Heart left ventricle (tissue), 16 donors: ENCODE measurements at regions not wholly inside any gene's neighbourhood (a gene's known extent, or its start where the extent isn't known, plus 50 kb on each side); places are given as distances from the start of the nearest gene placed in this dataset.

Experiments used
- ATAC-seq, 4 donors: fragments of 200-7000 bp; cut with Tn5 transposase; one replicate each; pipeline ENCODE4 v1.9.1; 2020 to 2022; ENCODE audit warnings: moderate library complexity in 4 of 4, mild to moderate bottlenecking in 3 of 4, moderate number of reproducible peaks in 1 of 4
- DNase-seq, 5 donors: peaks; one replicate each; pipeline ENCODE4 v3.0.0-alpha.2; 2020
- H3K27ac ChIP-seq, 12 donors: fragments of 200-600 bp; sonication (generic) in 4 of 12; one replicate each; pipeline versions ENCODE4 v1.5.0 to v1.8.0; 2016 to 2022; ENCODE audit warnings: mild to moderate bottlenecking in 2 of 12
- H3K27me3 ChIP-seq, 9 donors: fragments of 200-600 bp; sonication (generic) in 2 of 9; one replicate each; pipeline versions ENCODE4 v1.5.1 to v1.8.0; 2016 to 2022; ENCODE audit warnings: mild to moderate bottlenecking in 3 of 9
- H3K36me3 ChIP-seq, 9 donors: fragments of 200-600 bp; sonication (generic) in 2 of 9; one replicate each; pipeline versions ENCODE4 v1.5.0 to v1.8.0; 2018 to 2022; ENCODE audit warnings: mild to moderate bottlenecking in 2 of 9
- H3K4me1 ChIP-seq, 12 donors: fragments of 200-600 bp; sonication (generic) in 4 of 12; one replicate each; pipeline versions ENCODE4 v1.5.0 to v1.8.0; 2016 to 2022; ENCODE audit warnings: mild to moderate bottlenecking in 3 of 12
- H3K4me3 ChIP-seq, 12 donors: fragments of 200-600 bp; sonication (generic) in 4 of 12; one replicate each; pipeline versions ENCODE4 v1.5.0 to v1.8.0; 2017 to 2022; ENCODE audit warnings: mild to moderate bottlenecking in 9 of 12, moderate library complexity in 4 of 12
- H3K9me3 ChIP-seq, 12 donors: fragments of 200-600 bp; sonication (generic) in 4 of 12; one replicate each; pipeline versions ENCODE4 v1.5.0 to v1.8.0; 2016 to 2022; ENCODE audit warnings: mild to moderate bottlenecking in 1 of 12
- CTCF ChIP-seq, 12 donors: fragments of 200-600 bp; sonication (generic) in 4 of 12; IDR thresholded peaks; one replicate each; pipeline versions ENCODE4 v1.5.0 to v1.8.0; 2018 to 2022; ENCODE audit warnings: antibody characterized with exemption in 12 of 12, mild to moderate bottlenecking in 5 of 12
- POLR2A ChIP-seq, 2 donors: fragments of 450-650 bp; IDR thresholded peaks; one replicate each; pipeline ENCODE4 v1.6.1; 2017; ENCODE audit warnings: antibody characterized with exemption in 2 of 2, mild to moderate bottlenecking in 2 of 2, moderate library complexity in 2 of 2
- WGBS, 4 donors: extraction: QIAGEN DNeasy Blood & Tissue Kit in 2 of 4; methylation state at CpG; one replicate each; pipeline versions ENCODE4 v1.1.5 to v1.1.7; 2013 to 2018; 5-methylcytosine and 5-hydroxymethylcytosine counted together
- intact Hi-C, 10 donors: fragments of 100-400 bp; cut with DNase I; formaldehyde crosslinking; loops; one replicate each; pipeline versions ENCODE4 v1.11.1 to v1.14.2; 2022
- donor health status: ischemic (EF 13 %, LVEDD 7.1; RV severe dilation, severe dysfunction).
- donor health status: healthy with polysubstance abuse.
- donor health status: DM: no; HTN: yes; CAD: no.
- donor health status: DM: no; HTN: no; CAD: no.
- donor health status: ischemic (EF 25% LVEDD 6.9; RV normal size, moderate dysfunction).
- donor health status: ischemic (EF 25% LVEDD 5.7; RV mildly dilated, moderate dysfunction).
- donor health status: healthy.
- donor health status: DM: yes; HTN: yes; CAD: no.
- donor health status: ischemic (EF 35%, LVEDD 5.7; RV mildly dilated, moderate dysfunction).
- donor health status: nonischemic (EF 11% LVEDD 7.7; RV severe dilation, severe dysfunction).
- donor health status: DM: yes; HTN: yes; CAD: no.
- donor health status: PGD.
- donor health status: ischemic (EF 29% LVEDD 5.4; RV normal size, mild dysfunction).
- donor health status: nonischemic (EF 23%, LVEDD 6.1; RV moderate dilation, normal function).

GRCh38 chr20:12737497-12737896 lies 271.3 kb upstream of the SPTLC3 start:
- Histone ChIP-seq H3K36me3 (no peaks in the 10 kb centered on the region), H3K9me3 (no peaks in the 10 kb centered on the region), H3K4me3 (no peak overlapping the region), H3K4me1 (no peaks in the 10 kb centered on the region), H3K27ac (peak overlapping the region in 1 of 12 donors; percentile 12), H3K27me3 (no peaks in the 10 kb centered on the region)
- ATAC-seq (peak in 1 of 4 donors; percentile 36), DNase-seq (no peak)
- WGBS, 4 donors, result 50 to 60% (median 58%) methylated on average over 4 of the region's 4 CpGs
- intact Hi-C loops, result no loop called here
- no peak for TF ChIP-seq POLR2A (IDR thresholded peaks at IDR 0.05)
- TF ChIP-seq CTCF (IDR thresholded peaks at IDR 0.05), result no peak

- intact Hi-C loops, result no loop called here
- H3K4me1 ChIP-seq, result no peaks in the 10 kb centered on the region
- WGBS, 4 donors, result 83 to 87% (median 84%) methylated on average over 2 of the region's 2 CpGs
- no peak for DNase-seq
- no peak for TF ChIP-seq POLR2A (IDR thresholded peaks at IDR 0.05)
- no peak for TF ChIP-seq CTCF (IDR thresholded peaks at IDR 0.05)
- H3K36me3 ChIP-seq, result no peaks in the 10 kb centered on the region
- peak in 3 of 4 donors; percentile 55 to 70 (median 65) for ATAC-seq
- H3K27me3 ChIP-seq, result no peaks in the 10 kb centered on the region
- H3K27ac ChIP-seq, result peak overlapping the region in 1 of 12 donors; percentile 12
- H3K9me3 ChIP-seq, result no peaks in the 10 kb centered on the region
- H3K4me3 ChIP-seq, result no peak overlapping the region
Observed at GRCh38 chr20:12737900-12738299, 270.9 kb upstream of the SPTLC3 start.

- Histone ChIP-seq H3K4me3 (no peak overlapping the region), H3K9me3 (no peaks in the 10 kb centered on the region), H3K27me3 (no peaks in the 10 kb centered on the region), H3K36me3 (no peaks in the 10 kb centered on the region), H3K4me1 (no peaks in the 10 kb centered on the region), H3K27ac (no peak overlapping the region)
- no peak for ATAC-seq
- WGBS, 4 donors, result 85 to 86% (median 86%) methylated on average over 5 of the region's 5 CpGs
- no peak for DNase-seq
- intact Hi-C loops, result no loop called here
- TF ChIP-seq POLR2A (IDR thresholded peaks at IDR 0.05) (no peak), CTCF (IDR thresholded peaks at IDR 0.05) (no peak)
Observed at GRCh38 chr20:12740647-12741046, 268.1 kb upstream of the SPTLC3 start.

GRCh38 chr20:12744037-12744436 lies 264.7 kb upstream of the SPTLC3 start:
- Histone ChIP-seq H3K4me1 (no peaks in the 10 kb centered on the region), H3K36me3 (no peaks in the 10 kb centered on the region), H3K27me3 (no peaks in the 10 kb centered on the region), H3K27ac (no peak overlapping the region), H3K9me3 (no peaks in the 10 kb centered on the region), H3K4me3 (no peak overlapping the region)
- 86 to 91% (median 88%) methylated on average over 2 of the region's 2 CpGs for whole genome bisulfite sequencing, 4 donors
- TF ChIP-seq CTCF (IDR thresholded peaks at IDR 0.05) (no peak), POLR2A (IDR thresholded peaks at IDR 0.05) (no peak)
- no peak for DNase-seq
- intact Hi-C loops, result no loop called here
- ATAC-seq, result no peak
